ENCODE measurements at regions not wholly inside any gene's neighbourhood (a gene's known extent, or its start where the extent isn't known, plus 50 kb on each side); places are given as distances from the start of the nearest gene placed in this dataset.

- Mint-ChIP-seq H3K4me1 (peaks cover 36% of the 10 kb centered on the region), H3K9me3 (peaks cover 43% of the 10 kb centered on the region), H3K36me3 (peaks cover 15% of the 10 kb centered on the region), H3K27me3 (ENCODE audit: low read depth) (no peaks in the 10 kb centered on the region; the same call in 1 of the 2 replicates), H3K4me3 (no peak overlapping the region), H3K27ac (no peak overlapping the region)
- no peak for TF ChIP-seq ATF2 (CRISPR knock-in tag; IDR thresholded peaks at IDR 0.05; ENCODE audit: borderline replicate concordance, low read depth)
- ATAC-seq (no peak), DNase-seq (ENCODE audit: low spot score) (no peak)
- ChIA-PET POLR2A (no interaction called here), CTCF (no interaction called here)
Observed at GRCh38 chr12:97182769-97183168, 275.7 kb downstream of the NEDD1 start.

GRCh38 chr12:97184127-97184773 is 277.2 kb downstream of the NEDD1 start:
- Mint-ChIP-seq H3K27me3 (ENCODE audit: low read depth) (no peaks in the 10 kb centered on the region; the same call in 1 of the 2 replicates), H3K4me3 (no peak overlapping the region), H3K36me3 (peaks cover 19% of the 10 kb centered on the region), H3K27ac (no peak overlapping the region), H3K4me1 (peaks cover 36% of the 10 kb centered on the region), H3K9me3 (peaks cover 39% of the 10 kb centered on the region)
- ChIA-PET POLR2A (no interaction called here), CTCF (interaction anchor here (0.6 to 1.0 kb wide), 2 partner anchors 15 to 35 kb away, joined by 3 to 4 read pairs; no protein-coding TSS in a partner anchor)
- no peak for ATAC-seq
- TF ChIP-seq TP53 (CRISPR knock-in tag; IDR thresholded peaks at IDR 0.05) (no peak), E2F1 (CRISPR knock-in tag; IDR thresholded peaks at IDR 0.05) (no peak), FOXP1 (CRISPR knock-in tag; IDR thresholded peaks at IDR 0.05; ENCODE audit: borderline replicate concordance) (no peak), SMAD3 (CRISPR knock-in tag; IDR thresholded peaks at IDR 0.05; ENCODE audit: borderline replicate concordance) (no peak), ELF4 (CRISPR knock-in tag; IDR thresholded peaks at IDR 0.05; ENCODE audit: low read depth) (no peak), ATF3 (CRISPR knock-in tag; conservative IDR thresholded peaks at IDR 0.05) (no peak), CBFB (CRISPR knock-in tag; IDR thresholded peaks at IDR 0.05; ENCODE audit: low read depth) (no peak), SMAD4 (CRISPR knock-in tag; IDR thresholded peaks at IDR 0.05) (no peak), ATF6 (CRISPR knock-in tag; IDR thresholded peaks at IDR 0.05) (no peak), FOXP4 (CRISPR knock-in tag; IDR thresholded peaks at IDR 0.05) (no peak), NR1H2 (CRISPR knock-in tag; IDR thresholded peaks at IDR 0.05) (no peak), USF1 (CRISPR knock-in tag; IDR thresholded peaks at IDR 0.05) (no peak), ARID4B (CRISPR knock-in tag; IDR thresholded peaks at IDR 0.05; ENCODE audit: borderline replicate concordance) (no peak)
- no peak for DNase-seq (ENCODE audit: low spot score)

All from WTC11 (cell line).